Hepatocyte (in vitro differentiated cells): ENCODE measurements at regions not wholly inside any gene's neighbourhood (a gene's known extent, or its start where the extent isn't known, plus 50 kb on each side); places are given as distances from the start of the nearest gene placed in this dataset.

Experiments used
- EZH2 ChIP-seq: fragments of 200-600 bp; sonication (generic); IDR thresholded peaks from 2 replicates; pipeline ENCODE4 v1.6.1; 2016; ENCODE audit warnings: antibody characterized with exemption, mild to moderate bottlenecking, borderline replicate concordance
- EZH2phosphoT487 ChIP-seq: fragments of 200-600 bp; sonication (generic); IDR thresholded peaks from one replicate; pipeline ENCODE4 v1.6.1; 2018; ENCODE audit warnings: antibody characterized with exemption, mild to moderate bottlenecking, low read depth, moderate library complexity; ENCODE audit not compliant: unreplicated experiment, severe bottlenecking
- TF ChIP-seq, protein P1 (sequence below): fragments of 200-600 bp; sonication (generic); IDR thresholded peaks from 2 replicates; pipeline ENCODE4 v1.5.1; 2016; ENCODE audit warnings: antibody characterized with exemption, mild to moderate bottlenecking; ENCODE audit not compliant: poor library complexity

- TF ChIP-seq, protein P1, sequence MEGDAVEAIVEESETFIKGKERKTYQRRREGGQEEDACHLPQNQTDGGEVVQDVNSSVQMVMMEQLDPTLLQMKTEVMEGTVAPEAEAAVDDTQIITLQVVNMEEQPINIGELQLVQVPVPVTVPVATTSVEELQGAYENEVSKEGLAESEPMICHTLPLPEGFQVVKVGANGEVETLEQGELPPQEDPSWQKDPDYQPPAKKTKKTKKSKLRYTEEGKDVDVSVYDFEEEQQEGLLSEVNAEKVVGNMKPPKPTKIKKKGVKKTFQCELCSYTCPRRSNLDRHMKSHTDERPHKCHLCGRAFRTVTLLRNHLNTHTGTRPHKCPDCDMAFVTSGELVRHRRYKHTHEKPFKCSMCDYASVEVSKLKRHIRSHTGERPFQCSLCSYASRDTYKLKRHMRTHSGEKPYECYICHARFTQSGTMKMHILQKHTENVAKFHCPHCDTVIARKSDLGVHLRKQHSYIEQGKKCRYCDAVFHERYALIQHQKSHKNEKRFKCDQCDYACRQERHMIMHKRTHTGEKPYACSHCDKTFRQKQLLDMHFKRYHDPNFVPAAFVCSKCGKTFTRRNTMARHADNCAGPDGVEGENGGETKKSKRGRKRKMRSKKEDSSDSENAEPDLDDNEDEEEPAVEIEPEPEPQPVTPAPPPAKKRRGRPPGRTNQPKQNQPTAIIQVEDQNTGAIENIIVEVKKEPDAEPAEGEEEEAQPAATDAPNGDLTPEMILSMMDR = no peak
- TF ChIP-seq EZH2phosphoT487 = no peak
- no peak for TF ChIP-seq EZH2
Measured at GRCh38 chr6:134437376-134437775, 119.5 kb upstream of the SGK1 start.
